Caco-2 (cell line): ENCODE measurements at regions not wholly inside any gene's neighbourhood (a gene's known extent, or its start where the extent isn't known, plus 50 kb on each side); places are given as distances from the start of the nearest gene placed in this dataset.

Experiments used
- BruUV-seq: library from RNA; stranded (reverse); fragments of 400-500 nt; replicated peaks from 2 replicates; lab custom pipeline; 2021; lab: Mats Ljungman, UMichigan
- CTCF ChIA-PET: fragments of 300-600 bp; sonication (Branson Sonifier 250); formaldehyde crosslinking; loops from one replicate; lab custom pipeline; 2022; ENCODE audit warnings: antibody characterized with exemption; lab: Charles Lee
- POLR2A ChIA-PET: fragments of 300-600 bp; sonication (Branson Sonifier 250); formaldehyde crosslinking; loops from one replicate; lab custom pipeline; 2022; ENCODE audit warnings: antibody characterized with exemption; lab: Charles Lee
- DNase-seq, 2 experiments: peaks; one replicate each; pipeline versions ENCODE4 v3.0.0 to v3.0.0-alpha.2; 2020 to 2022
- H3K27me3 ChIP-seq: replicated peaks from 2 replicates; pipeline ENCODE4 v1.6.0; 2011; ENCODE audit warnings: low read length; ENCODE audit not compliant: control insufficient read depth, insufficient read depth
- H3K36me3 ChIP-seq: 2 replicates; pipeline ENCODE4 v1.5.1; 2011; ENCODE audit warnings: low read length; ENCODE audit not compliant: control insufficient read depth, insufficient read depth
- H3K4me1 ChIP-seq: fragments of 250-450 bp; sonication (Bioruptor Pico); 2 replicates; pipeline ENCODE4 v1.5.1; 2020; ENCODE audit warnings: mild to moderate bottlenecking
- H3K4me3 ChIP-seq: 2 replicates; pipeline ENCODE4 v1.5.1; 2011; ENCODE audit warnings: low read depth, mild to moderate bottlenecking, control low read depth, low read length
- H3K9me3 ChIP-seq: fragments of 250-450 bp; sonication (Bioruptor Pico); 2 replicates; pipeline ENCODE4 v1.5.1; 2020; ENCODE audit warnings: mild to moderate bottlenecking, moderate library complexity
- H3K27ac Mint-ChIP-seq: one replicate; pipeline ENCODE4 v1.8.0; 2022; ENCODE audit warnings: mixed read lengths; ENCODE audit not compliant: unreplicated experiment
- H3K27me3 Mint-ChIP-seq: one replicate; pipeline ENCODE4 v1.8.0; 2022; ENCODE audit warnings: mixed read lengths; ENCODE audit not compliant: insufficient read depth, unreplicated experiment
- H3K36me3 Mint-ChIP-seq: one replicate; pipeline ENCODE4 v1.8.0; 2022; ENCODE audit warnings: mild to moderate bottlenecking, mixed read lengths; ENCODE audit not compliant: insufficient read depth, unreplicated experiment
- H3K4me1 Mint-ChIP-seq: one replicate; pipeline ENCODE4 v1.8.0; 2022; ENCODE audit warnings: low read depth, mixed read lengths; ENCODE audit not compliant: unreplicated experiment
- H3K4me3 Mint-ChIP-seq: one replicate; pipeline ENCODE4 v1.8.0; 2022; ENCODE audit warnings: mild to moderate bottlenecking, moderate library complexity, mixed read lengths; ENCODE audit not compliant: unreplicated experiment
- H3K9me3 Mint-ChIP-seq: one replicate; pipeline ENCODE4 v1.8.0; 2022; ENCODE audit warnings: mixed read lengths; ENCODE audit not compliant: unreplicated experiment
- intact Hi-C: fragments of 100-400 bp; cut with micrococcal nuclease; formaldehyde crosslinking; loops from one replicate; pipeline ENCODE4 v1.10.0; 2022; ENCODE audit not compliant: unreplicated experiment
- TF ChIP-seq, protein P1 (sequence below), 2 experiments: fragments of 200-600 bp in 1 of 2; IDR thresholded peaks; 1 replicate in 1 of 2; 2 replicates in 1 of 2; pipeline versions ENCODE4 v1.5.1 to v1.8.0; 2011 to 2022; ENCODE audit warnings: antibody characterized with exemption in 1 of 2, control low read depth in 1 of 2, inconsistent platforms in 1 of 2, low read depth in 1 of 2, low read length in 1 of 2, mild to moderate bottlenecking in 1 of 2, moderate library complexity in 1 of 2; ENCODE audit not compliant: insufficient read depth in 1 of 2, severe bottlenecking in 1 of 2, unreplicated experiment in 1 of 2

DNA sequence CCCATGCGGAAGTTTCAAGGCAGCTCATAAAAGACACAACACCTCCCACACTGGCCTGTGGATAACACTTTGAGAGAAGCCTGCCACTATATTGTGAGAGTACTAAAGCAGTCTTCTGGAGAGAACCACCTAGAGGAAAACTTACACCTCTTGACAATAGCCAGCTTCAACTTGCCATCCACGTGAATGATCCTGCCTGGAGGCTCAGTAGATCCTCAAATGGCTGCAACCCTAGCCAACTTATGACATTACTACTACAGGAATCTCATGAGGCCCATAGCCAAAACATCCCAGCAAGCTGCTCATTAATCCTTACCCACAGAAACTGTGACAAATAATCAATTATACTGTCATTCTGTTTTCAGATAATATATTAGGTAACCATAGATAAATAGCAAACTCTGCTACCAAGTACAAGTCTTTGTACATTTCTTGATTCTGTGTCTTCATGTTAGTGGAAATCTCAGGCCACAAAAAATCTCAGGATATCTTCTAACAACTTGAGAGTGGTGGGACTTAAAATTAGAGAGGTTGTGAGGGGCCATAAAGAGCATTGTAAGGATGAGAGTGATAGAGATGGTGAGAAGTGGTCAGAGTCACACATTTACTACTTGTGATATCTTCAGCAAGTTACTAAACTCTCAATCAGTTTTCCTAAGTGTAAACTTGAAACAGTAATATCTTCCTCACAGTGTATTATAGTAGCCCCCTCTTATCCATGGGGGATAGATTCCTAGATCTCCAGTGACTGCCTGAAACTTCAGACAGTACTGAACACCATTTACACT lies 368.0 kb downstream of the C12orf50 start:
- Mint-ChIP-seq H3K27me3 (no peaks in the 10 kb centered on the region), H3K4me1 (no peaks in the 10 kb centered on the region), H3K36me3 (no peaks in the 10 kb centered on the region), H3K9me3 (no peaks in the 10 kb centered on the region), H3K27ac (no peak overlapping the region), H3K4me3 (no peak overlapping the region)
- intact Hi-C loops, result no loop called here
- TF ChIP-seq, protein P1, sequence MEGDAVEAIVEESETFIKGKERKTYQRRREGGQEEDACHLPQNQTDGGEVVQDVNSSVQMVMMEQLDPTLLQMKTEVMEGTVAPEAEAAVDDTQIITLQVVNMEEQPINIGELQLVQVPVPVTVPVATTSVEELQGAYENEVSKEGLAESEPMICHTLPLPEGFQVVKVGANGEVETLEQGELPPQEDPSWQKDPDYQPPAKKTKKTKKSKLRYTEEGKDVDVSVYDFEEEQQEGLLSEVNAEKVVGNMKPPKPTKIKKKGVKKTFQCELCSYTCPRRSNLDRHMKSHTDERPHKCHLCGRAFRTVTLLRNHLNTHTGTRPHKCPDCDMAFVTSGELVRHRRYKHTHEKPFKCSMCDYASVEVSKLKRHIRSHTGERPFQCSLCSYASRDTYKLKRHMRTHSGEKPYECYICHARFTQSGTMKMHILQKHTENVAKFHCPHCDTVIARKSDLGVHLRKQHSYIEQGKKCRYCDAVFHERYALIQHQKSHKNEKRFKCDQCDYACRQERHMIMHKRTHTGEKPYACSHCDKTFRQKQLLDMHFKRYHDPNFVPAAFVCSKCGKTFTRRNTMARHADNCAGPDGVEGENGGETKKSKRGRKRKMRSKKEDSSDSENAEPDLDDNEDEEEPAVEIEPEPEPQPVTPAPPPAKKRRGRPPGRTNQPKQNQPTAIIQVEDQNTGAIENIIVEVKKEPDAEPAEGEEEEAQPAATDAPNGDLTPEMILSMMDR (IDR thresholded peaks at IDR 0.05; ENCODE audit: insufficient read depth in 1 of 2, low read depth in 1 of 2, low read length in 1 of 2, severe bottlenecking in 1 of 2, unreplicated experiment in 1 of 2), result no peak
- Histone ChIP-seq H3K4me3 (no peak overlapping the region), H3K27me3 (no peaks in the 10 kb centered on the region), H3K36me3 (no peaks in the 10 kb centered on the region), H3K9me3 (no peaks in the 10 kb centered on the region), H3K4me1 (no peaks in the 10 kb centered on the region)
- no peak for DNase-seq
- CTCF ChIA-PET, result no interaction called here
- no TSS peak for BruUV-seq
- POLR2A ChIA-PET, result no interaction called here

DNA sequence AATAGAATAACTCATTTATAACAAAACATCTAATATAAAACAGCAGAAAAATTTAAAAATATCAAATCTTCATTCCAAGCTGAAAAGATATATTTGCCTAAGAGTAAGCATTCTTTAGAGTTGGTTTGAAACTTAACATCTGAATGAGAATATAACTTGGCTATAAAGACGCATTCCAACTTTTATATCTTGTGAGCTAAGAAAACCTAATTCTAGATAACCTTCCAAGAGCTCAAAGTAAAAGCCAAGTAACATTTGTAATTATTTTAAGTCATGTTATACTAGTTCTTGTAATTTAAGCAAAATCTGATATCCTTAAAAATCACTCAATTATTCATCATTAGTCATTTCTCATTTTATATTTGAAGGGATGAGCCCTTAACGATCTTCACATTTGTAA lies 368.9 kb downstream of the C12orf50 start:
- Histone ChIP-seq H3K4me1 (no peaks in the 10 kb centered on the region), H3K9me3 (no peaks in the 10 kb centered on the region), H3K4me3 (no peak overlapping the region), H3K27me3 (no peaks in the 10 kb centered on the region), H3K36me3 (no peaks in the 10 kb centered on the region)
- H3K9me3 Mint-ChIP-seq, result no peaks in the 10 kb centered on the region
- H3K4me1 Mint-ChIP-seq, result no peaks in the 10 kb centered on the region
- no peaks in the 10 kb centered on the region for H3K36me3 Mint-ChIP-seq
- no peak for DNase-seq
- no TSS peak for BruUV-seq
- no peak overlapping the region for H3K27ac Mint-ChIP-seq
- no peaks in the 10 kb centered on the region for H3K27me3 Mint-ChIP-seq
- ChIA-PET CTCF (no interaction called here), POLR2A (no interaction called here)
- intact Hi-C loops, result no loop called here
- H3K4me3 Mint-ChIP-seq, result no peak overlapping the region
- TF ChIP-seq, protein P1 (IDR thresholded peaks at IDR 0.05; ENCODE audit: insufficient read depth in 1 of 2, low read depth in 1 of 2, low read length in 1 of 2, severe bottlenecking in 1 of 2, unreplicated experiment in 1 of 2), result no peak

- DNase-seq, result no peak
- intact Hi-C loops, result no loop called here
- Mint-ChIP-seq H3K9me3 (no peaks in the 10 kb centered on the region), H3K27ac (no peak overlapping the region), H3K36me3 (no peaks in the 10 kb centered on the region), H3K27me3 (peaks cover 3% of the 10 kb centered on the region), H3K4me3 (no peak overlapping the region), H3K4me1 (no peaks in the 10 kb centered on the region)
- Histone ChIP-seq H3K4me1 (no peaks in the 10 kb centered on the region), H3K9me3 (no peaks in the 10 kb centered on the region), H3K27me3 (no peaks in the 10 kb centered on the region), H3K36me3 (no peaks in the 10 kb centered on the region), H3K4me3 (no peak overlapping the region)
- TF ChIP-seq, protein P1 (IDR thresholded peaks at IDR 0.05; ENCODE audit: insufficient read depth in 1 of 2, low read depth in 1 of 2, low read length in 1 of 2, severe bottlenecking in 1 of 2, unreplicated experiment in 1 of 2), result no peak
- no TSS peak for BruUV-seq
- CTCF ChIA-PET, result no interaction called here
- POLR2A ChIA-PET, result no interaction called here
These were observed 372.9 kb downstream of the C12orf50 start for GRCh38 chr12:87656311-87656710.
